Neural cell (in vitro differentiated cells): ENCODE measurements at regions not wholly inside any gene's neighbourhood (a gene's known extent, or its start where the extent isn't known, plus 50 kb on each side); places are given as distances from the start of the nearest gene placed in this dataset.

Source experiments
- POLR2AphosphoS5 ChIP-seq: IDR thresholded peaks from 2 replicates; pipeline ENCODE4 v1.6.1; 2012
- TF ChIP-seq, protein P1 (sequence below): fragments of 450-650 bp; IDR thresholded peaks from 2 replicates; pipeline ENCODE4 v1.5.1; 2014; ENCODE audit warnings: antibody characterized with exemption, mild to moderate bottlenecking, moderate library complexity; ENCODE audit not compliant: poor library complexity, severe bottlenecking

GRCh38 chr11:8766988-8767374, 84.4 kb downstream of the RPL27A start:
- TF ChIP-seq, protein P1, sequence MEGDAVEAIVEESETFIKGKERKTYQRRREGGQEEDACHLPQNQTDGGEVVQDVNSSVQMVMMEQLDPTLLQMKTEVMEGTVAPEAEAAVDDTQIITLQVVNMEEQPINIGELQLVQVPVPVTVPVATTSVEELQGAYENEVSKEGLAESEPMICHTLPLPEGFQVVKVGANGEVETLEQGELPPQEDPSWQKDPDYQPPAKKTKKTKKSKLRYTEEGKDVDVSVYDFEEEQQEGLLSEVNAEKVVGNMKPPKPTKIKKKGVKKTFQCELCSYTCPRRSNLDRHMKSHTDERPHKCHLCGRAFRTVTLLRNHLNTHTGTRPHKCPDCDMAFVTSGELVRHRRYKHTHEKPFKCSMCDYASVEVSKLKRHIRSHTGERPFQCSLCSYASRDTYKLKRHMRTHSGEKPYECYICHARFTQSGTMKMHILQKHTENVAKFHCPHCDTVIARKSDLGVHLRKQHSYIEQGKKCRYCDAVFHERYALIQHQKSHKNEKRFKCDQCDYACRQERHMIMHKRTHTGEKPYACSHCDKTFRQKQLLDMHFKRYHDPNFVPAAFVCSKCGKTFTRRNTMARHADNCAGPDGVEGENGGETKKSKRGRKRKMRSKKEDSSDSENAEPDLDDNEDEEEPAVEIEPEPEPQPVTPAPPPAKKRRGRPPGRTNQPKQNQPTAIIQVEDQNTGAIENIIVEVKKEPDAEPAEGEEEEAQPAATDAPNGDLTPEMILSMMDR: no peak
- no peak for TF ChIP-seq POLR2AphosphoS5
